KMS-11 (cell line): ENCODE measurements at regions not wholly inside any gene's neighbourhood (a gene's known extent, or its start where the extent isn't known, plus 50 kb on each side); places are given as distances from the start of the nearest gene placed in this dataset.

Experiments used
- H2AFZ ChIP-seq: fragments of 200-600 bp; sonication (generic); 2 replicates; pipeline ENCODE4 v1.6.1; 2016; ENCODE audit warnings: antibody characterized with exemption, mixed run types, low read depth
- H3K27ac ChIP-seq: fragments of 200-600 bp; sonication (generic); 2 replicates; pipeline ENCODE4 v1.6.1; 2016; ENCODE audit warnings: mild to moderate bottlenecking, mixed run types
- H3K27me3 ChIP-seq: fragments of 200-600 bp; sonication (generic); 2 replicates; pipeline ENCODE4 v1.6.1; 2017; ENCODE audit warnings: mild to moderate bottlenecking, low read depth, mixed run types, moderate library complexity; ENCODE audit not compliant: insufficient read depth
- H3K36me3 ChIP-seq: fragments of 200-600 bp; sonication (generic); 2 replicates; pipeline ENCODE4 v1.6.1; 2017; ENCODE audit warnings: mild to moderate bottlenecking, mixed run types; ENCODE audit not compliant: insufficient read depth
- H3K4me1 ChIP-seq: fragments of 200-600 bp; sonication (generic); 2 replicates; pipeline ENCODE4 v1.6.1; 2016; ENCODE audit warnings: mild to moderate bottlenecking, low read depth, mixed run types; ENCODE audit not compliant: poor library complexity, severe bottlenecking
- H3K4me2 ChIP-seq: fragments of 200-600 bp; sonication (generic); 2 replicates; pipeline ENCODE4 v1.7.0; 2016; ENCODE audit warnings: mild to moderate bottlenecking, mixed run types
- H3K4me3 ChIP-seq: fragments of 200-600 bp; sonication (generic); IDR thresholded peaks from 2 replicates; pipeline ENCODE4 v1.6.1; 2017; ENCODE audit warnings: low read depth, low read length, mixed read lengths; ENCODE audit not compliant: insufficient read depth
- H3K79me2 ChIP-seq: fragments of 200-600 bp; sonication (generic); 2 replicates; pipeline ENCODE4 v1.6.1; 2016; ENCODE audit warnings: low read depth, mixed run types; ENCODE audit not compliant: insufficient read depth
- H3K9ac ChIP-seq: fragments of 200-600 bp; sonication (generic); 2 replicates; pipeline ENCODE4 v1.6.1; 2016; ENCODE audit warnings: mild to moderate bottlenecking, mixed run types
- H4K20me1 ChIP-seq: fragments of 200-600 bp; sonication (generic); 2 replicates; pipeline ENCODE4 v1.6.1; 2016; ENCODE audit warnings: mild to moderate bottlenecking, mixed run types; ENCODE audit not compliant: insufficient read depth
- CTCF ChIP-seq: fragments of 200-600 bp; sonication (generic); conservative IDR thresholded peaks from 2 replicates; pipeline ENCODE4 v1.6.1; 2017; ENCODE audit warnings: low read depth, mild to moderate bottlenecking, antibody characterized with exemption, low read length, moderate library complexity, mixed read lengths

GRCh38 chr3:168248383-168249204 lies 152.9 kb upstream of the GOLIM4 start:
- H2AFZ ChIP-seq = peak overlapping the region; percentile 96
- H3K79me2 ChIP-seq = no peaks in the 10 kb centered on the region
- H3K36me3 ChIP-seq = no peaks in the 10 kb centered on the region
- H3K27ac ChIP-seq = peak overlapping the region; percentile 65
- TF ChIP-seq CTCF = no peak
- no peaks in the 10 kb centered on the region for H3K27me3 ChIP-seq
- peak overlapping the region; percentile 61 for H3K4me2 ChIP-seq
- peak overlapping the region; percentile 61; the same call in 1 of the 2 replicates for H3K9ac ChIP-seq
- peak overlapping the region; percentile 88 for H3K4me3 ChIP-seq
- no peaks in the 10 kb centered on the region for H4K20me1 ChIP-seq
- H3K4me1 ChIP-seq = peaks cover 28% of the 10 kb centered on the region

GRCh38 chr3:168241156-168241555 lies 145.4 kb upstream of the GOLIM4 start:
- no peak overlapping the region for H3K9ac ChIP-seq
- no peak overlapping the region for H3K4me3 ChIP-seq
- H3K4me1 ChIP-seq = no peaks in the 10 kb centered on the region

GRCh38 chr3:168239287-168239686 lies 143.6 kb upstream of the GOLIM4 start:
- Histone ChIP-seq H3K9ac (no peak overlapping the region), H3K4me3 (no peak overlapping the region), H4K20me1 (no peaks in the 10 kb centered on the region), H3K4me2 (no peak overlapping the region), H3K79me2 (no peaks in the 10 kb centered on the region), H3K27ac (no peak overlapping the region), H2AFZ (no peak overlapping the region), H3K27me3 (no peaks in the 10 kb centered on the region), H3K36me3 (no peaks in the 10 kb centered on the region), H3K4me1 (no peaks in the 10 kb centered on the region)
- TF ChIP-seq CTCF = no peak

More at GRCh38 chr3:168241156-168241555, 145.4 kb upstream of the GOLIM4 start:
- Histone ChIP-seq H3K27ac (no peak overlapping the region), H3K36me3 (no peaks in the 10 kb centered on the region), H2AFZ (no peak overlapping the region), H3K27me3 (no peaks in the 10 kb centered on the region), H3K79me2 (no peaks in the 10 kb centered on the region), H4K20me1 (no peaks in the 10 kb centered on the region), H3K4me2 (no peak overlapping the region)
- TF ChIP-seq CTCF = no peak

- Histone ChIP-seq H3K4me3 (no peak overlapping the region), H4K20me1 (no peaks in the 10 kb centered on the region), H3K4me2 (no peak overlapping the region), H3K4me1 (no peaks in the 10 kb centered on the region), H3K9ac (no peak overlapping the region), H3K27me3 (no peaks in the 10 kb centered on the region), H3K36me3 (no peaks in the 10 kb centered on the region), H3K79me2 (no peaks in the 10 kb centered on the region), H2AFZ (no peak overlapping the region), H3K27ac (no peak overlapping the region)
- TF ChIP-seq CTCF = no peak
Measured at GRCh38 chr3:168233001-168233400, 137.3 kb upstream of the GOLIM4 start.
